Psoas muscle (tissue), 7 donors: ENCODE measurements at regions not wholly inside any gene's neighbourhood (a gene's known extent, or its start where the extent isn't known, plus 50 kb on each side); places are given as distances from the start of the nearest gene placed in this dataset.

ENCODE experiments used
- ATAC-seq, 4 donors: fragments of 200-7000 bp; cut with Tn5 transposase; one replicate each; pipeline ENCODE4 v1.9.1; 2020; ENCODE audit warnings: moderate library complexity in 3 of 4, mild to moderate bottlenecking in 2 of 4
- DNase-seq, 2 donors: peaks; one replicate each; pipeline ENCODE4 v3.0.0-alpha.2; 2020
- H3K27ac ChIP-seq: fragments of 200-600 bp; one replicate; pipeline ENCODE4 v1.8.0; 2022
- H3K27me3 ChIP-seq, 3 donors: fragments of 200-600 bp in 1 of 3; one replicate each; pipeline versions ENCODE4 v1.6.1 to v1.8.0; 2013 to 2022; ENCODE audit warnings: low read length in 2 of 3, mild to moderate bottlenecking in 2 of 3, moderate library complexity in 1 of 3; ENCODE audit not compliant: insufficient read depth in 3 of 3
- H3K36me3 ChIP-seq, 2 donors: fragments of 200-600 bp in 1 of 2; one replicate each; pipeline versions ENCODE4 v1.6.1 to v1.8.0; 2013 to 2022; ENCODE audit warnings: low read depth in 1 of 2, mild to moderate bottlenecking in 1 of 2, moderate library complexity in 1 of 2; ENCODE audit not compliant: insufficient read depth in 1 of 2
- H3K4me1 ChIP-seq: fragments of 200-600 bp; one replicate; pipeline ENCODE4 v1.8.0; 2022
- H3K4me3 ChIP-seq: fragments of 200-600 bp; one replicate; pipeline ENCODE4 v1.8.0; 2022; ENCODE audit warnings: mild to moderate bottlenecking
- H3K9me3 ChIP-seq: fragments of 200-600 bp; one replicate; pipeline ENCODE4 v1.8.0; 2022
- WGBS, 3 donors: extraction: QIAGEN DNeasy Blood & Tissue Kit; methylation state at CpG; one replicate each; pipeline versions ENCODE4 v1.1.6 to v1.1.7; 2013; 5-methylcytosine and 5-hydroxymethylcytosine counted together
- intact Hi-C, 2 donors: fragments of 100-400 bp; cut with DNase I; formaldehyde crosslinking; loops; one replicate each; pipeline versions ENCODE4 v1.11.0 to v1.14.2; 2022
- TF ChIP-seq, protein P1 (sequence below): fragments of 200-600 bp; IDR thresholded peaks from one replicate; pipeline ENCODE4 v1.8.0; 2022; ENCODE audit warnings: antibody characterized with exemption
- donor health status: healthy with polysubstance abuse.
- donor health status: DM: no; HTN: no; CAD: no; lungs with moderate emphysema.
- donor health status: Bipolar disorder and iron deficiency.
- donor health status: healthy.
- donor health status: DM: yes; HTN: yes; CAD: no.
- donor health status: DM: no; HTN: no; CAD: no.
- donor health status: DM: yes; HTN: yes; CAD: no.

DNA sequence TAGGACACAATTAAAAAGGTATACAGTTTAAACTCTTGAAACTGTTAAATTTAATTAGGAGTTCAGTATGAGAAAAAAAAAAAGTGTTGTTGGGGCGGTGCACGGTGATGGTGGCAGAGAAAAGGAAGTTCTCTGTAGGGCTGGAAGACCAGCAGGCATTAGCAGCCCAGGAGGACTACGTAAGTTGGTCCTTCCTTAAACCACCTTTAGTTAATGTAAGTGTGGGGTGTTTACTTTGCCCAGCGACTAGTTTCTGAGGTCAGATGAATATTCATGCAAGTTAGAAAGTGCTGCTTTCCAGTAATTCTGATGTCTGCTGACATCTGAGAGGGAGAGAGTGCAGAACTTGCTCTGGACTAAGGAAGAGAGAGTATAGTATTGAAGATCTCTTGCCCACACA is 54.9 kb downstream of the NKX2-1 start:
- DNase-seq (no peak), ATAC-seq (no peak)
- TF ChIP-seq, protein P1, sequence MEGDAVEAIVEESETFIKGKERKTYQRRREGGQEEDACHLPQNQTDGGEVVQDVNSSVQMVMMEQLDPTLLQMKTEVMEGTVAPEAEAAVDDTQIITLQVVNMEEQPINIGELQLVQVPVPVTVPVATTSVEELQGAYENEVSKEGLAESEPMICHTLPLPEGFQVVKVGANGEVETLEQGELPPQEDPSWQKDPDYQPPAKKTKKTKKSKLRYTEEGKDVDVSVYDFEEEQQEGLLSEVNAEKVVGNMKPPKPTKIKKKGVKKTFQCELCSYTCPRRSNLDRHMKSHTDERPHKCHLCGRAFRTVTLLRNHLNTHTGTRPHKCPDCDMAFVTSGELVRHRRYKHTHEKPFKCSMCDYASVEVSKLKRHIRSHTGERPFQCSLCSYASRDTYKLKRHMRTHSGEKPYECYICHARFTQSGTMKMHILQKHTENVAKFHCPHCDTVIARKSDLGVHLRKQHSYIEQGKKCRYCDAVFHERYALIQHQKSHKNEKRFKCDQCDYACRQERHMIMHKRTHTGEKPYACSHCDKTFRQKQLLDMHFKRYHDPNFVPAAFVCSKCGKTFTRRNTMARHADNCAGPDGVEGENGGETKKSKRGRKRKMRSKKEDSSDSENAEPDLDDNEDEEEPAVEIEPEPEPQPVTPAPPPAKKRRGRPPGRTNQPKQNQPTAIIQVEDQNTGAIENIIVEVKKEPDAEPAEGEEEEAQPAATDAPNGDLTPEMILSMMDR = no peak
- Histone ChIP-seq H3K36me3 (no peaks in the 10 kb centered on the region), H3K27ac (no peak overlapping the region), H3K9me3 (no peaks in the 10 kb centered on the region), H3K27me3 (peaks cover 0 to 4% (median 0%) of the 10 kb centered on the region in 3 donors), H3K4me3 (no peak overlapping the region), H3K4me1 (no peaks in the 10 kb centered on the region)
- intact Hi-C loops = no loop called here
- WGBS, 3 donors = 77 to 85% (median 82%) methylated on average over 4 of the region's 4 CpGs

DNA sequence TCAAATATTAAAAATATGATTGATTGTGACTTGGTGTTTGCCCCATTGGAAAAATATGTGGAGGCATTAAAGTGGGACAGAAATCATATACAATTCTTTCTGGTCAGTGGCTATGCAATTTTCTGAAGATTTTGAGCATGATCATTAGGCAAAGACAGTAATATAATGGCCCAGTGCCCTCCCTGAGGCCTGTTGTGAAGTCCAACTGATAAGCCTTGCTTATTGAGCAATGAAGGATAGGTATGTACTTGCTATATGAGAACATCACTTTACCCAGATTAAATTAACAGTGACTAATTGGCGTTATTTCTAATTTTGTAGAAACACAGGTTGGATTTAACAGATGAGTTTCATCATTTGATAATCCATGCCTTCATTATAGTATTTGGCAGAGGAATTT is 57.1 kb downstream of the NKX2-1 start:
- ATAC-seq = no peak
- Histone ChIP-seq H3K4me1 (no peaks in the 10 kb centered on the region), H3K27me3 (peaks cover 0 to 4% (median 2%) of the 10 kb centered on the region in 3 donors), H3K36me3 (no peaks in the 10 kb centered on the region), H3K9me3 (no peaks in the 10 kb centered on the region), H3K27ac (no peak overlapping the region), H3K4me3 (no peak overlapping the region)
- DNase-seq = no peak
- WGBS, 3 donors = 79 to 98% (median 86%) methylated on average over 1 of the region's 1 CpG
- intact Hi-C loops = no loop called here
- TF ChIP-seq, protein P1 = no peak

DNA sequence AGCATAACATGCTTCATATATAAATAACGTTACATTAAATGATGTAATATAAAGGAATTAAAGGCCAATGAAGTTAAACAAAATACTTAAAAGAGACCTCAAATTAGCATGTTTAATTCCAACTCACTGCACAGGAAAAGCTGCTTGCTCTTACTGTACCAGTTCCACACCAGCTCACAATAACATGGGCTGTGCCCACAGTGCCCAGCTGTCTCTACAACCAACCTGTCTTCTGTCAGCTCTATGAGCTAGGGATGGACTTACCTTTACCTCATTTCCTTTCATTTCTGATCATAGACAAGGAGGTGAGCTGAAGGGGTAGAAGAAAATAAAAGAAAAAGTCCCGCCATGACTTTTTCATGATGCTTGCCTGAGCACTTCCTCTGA is 64.8 kb downstream of the NKX2-1 start:
- H3K27me3 ChIP-seq = peaks cover 0 to 2% (median 0%) of the 10 kb centered on the region in 3 donors
- no peak for ATAC-seq
- TF ChIP-seq, protein P1 = no peak
- DNase-seq = no peak
- no peak overlapping the region for H3K4me3 ChIP-seq
- WGBS, 3 donors = 58 to 91% (median 87%) methylated on average over 2 of the region's 2 CpGs
- no peak overlapping the region for H3K27ac ChIP-seq
- intact Hi-C loops = no loop called here
- no peaks in the 10 kb centered on the region for H3K36me3 ChIP-seq
- no peaks in the 10 kb centered on the region for H3K4me1 ChIP-seq
- H3K9me3 ChIP-seq = no peaks in the 10 kb centered on the region

DNA sequence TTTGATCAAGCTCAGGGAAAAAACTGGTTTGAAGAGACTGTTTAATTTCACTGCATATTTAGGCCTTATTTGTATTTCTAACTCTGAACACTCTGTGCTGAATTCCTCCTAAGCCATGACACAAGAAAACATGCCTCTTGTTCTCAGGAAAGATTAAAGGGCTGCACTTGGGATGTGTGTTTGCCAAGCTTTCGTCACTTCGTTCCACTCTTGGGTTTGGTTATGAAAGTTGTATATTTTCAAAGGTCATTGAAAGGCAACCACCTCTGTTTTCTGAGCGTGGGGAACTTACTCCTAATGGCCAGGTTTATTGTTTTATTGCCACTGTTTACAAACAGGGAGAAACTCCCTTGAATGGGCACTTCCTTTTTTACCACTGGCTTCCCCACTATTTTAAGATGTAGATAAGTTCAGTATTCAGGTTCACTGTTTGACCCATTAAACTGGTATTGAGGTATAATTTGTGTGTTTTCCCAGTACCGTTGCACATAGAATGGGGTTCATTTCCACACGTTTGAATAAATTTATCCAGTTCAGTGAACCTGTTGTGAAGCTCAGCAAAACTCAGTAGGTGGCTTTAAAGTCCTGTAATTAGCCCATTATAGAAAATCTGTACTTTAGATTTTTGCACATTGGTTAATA is 65.3 kb downstream of the NKX2-1 start:
- Histone ChIP-seq H3K9me3 (no peaks in the 10 kb centered on the region), H3K27me3 (peaks cover 0 to 2% (median 0%) of the 10 kb centered on the region in 3 donors), H3K27ac (no peak overlapping the region), H3K4me3 (no peak overlapping the region), H3K36me3 (no peaks in the 10 kb centered on the region), H3K4me1 (no peaks in the 10 kb centered on the region)
- no peak for ATAC-seq
- TF ChIP-seq, protein P1 = no peak
- DNase-seq = no peak
- WGBS, 3 donors = 31 to 37% (median 34%) methylated on average over 5 of the region's 5 CpGs
- intact Hi-C loops = no loop called here

DNA sequence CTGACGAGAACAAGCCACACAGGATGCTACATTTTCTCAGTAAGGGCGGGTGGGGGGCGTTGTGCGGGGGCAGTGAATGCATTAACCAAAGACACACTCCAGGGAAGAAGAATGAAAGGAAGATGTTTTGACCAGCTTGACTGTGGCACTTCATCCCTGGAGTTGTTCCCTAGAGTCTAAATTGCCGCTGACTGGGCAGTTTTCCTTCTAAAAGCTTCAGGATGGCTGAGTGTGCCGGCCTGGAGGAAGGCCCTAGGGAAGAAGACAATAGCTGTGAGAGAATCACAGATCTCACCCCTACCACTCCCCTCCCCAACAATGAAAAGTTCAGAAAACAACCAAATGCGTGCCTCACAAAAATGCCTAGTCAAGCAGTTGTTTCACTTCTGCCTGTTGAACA is 67.2 kb downstream of the NKX2-1 start:
- intact Hi-C loops = no loop called here
- WGBS, 3 donors = 51 to 67% (median 63%) methylated on average over 7 of the region's 7 CpGs
- Histone ChIP-seq H3K9me3 (no peaks in the 10 kb centered on the region), H3K36me3 (no peaks in the 10 kb centered on the region), H3K4me3 (no peak overlapping the region), H3K27me3 (no peaks in the 10 kb centered on the region), H3K4me1 (no peaks in the 10 kb centered on the region), H3K27ac (no peak overlapping the region)
- DNase-seq = no peak
- TF ChIP-seq, protein P1 = no peak
- ATAC-seq = no peak
